ENCODE measurements at regions not wholly inside any gene's neighbourhood (a gene's known extent, or its start where the extent isn't known, plus 50 kb on each side); places are given as distances from the start of the nearest gene placed in this dataset.

DNA sequence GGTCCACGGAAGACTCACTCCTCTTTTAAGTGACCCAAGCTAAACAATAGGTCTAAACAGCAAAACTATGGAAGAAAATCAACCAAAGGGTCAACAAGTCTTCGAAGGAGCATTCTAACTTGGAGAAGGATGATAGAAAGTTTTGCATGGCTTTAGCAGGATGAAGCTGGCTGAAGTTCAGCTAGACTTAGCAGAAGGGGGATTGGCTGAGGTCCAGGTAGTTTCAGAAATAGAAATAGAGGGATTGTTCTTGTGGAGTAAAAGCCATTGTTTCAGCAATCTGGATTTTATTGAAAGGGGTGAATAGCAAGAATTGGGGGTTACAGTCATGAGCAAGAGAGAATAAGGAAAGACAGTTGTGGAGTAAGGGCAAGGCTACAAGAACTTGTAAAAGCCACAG is 84.7 kb upstream of the TSPAN8 start:
- ATAC-seq (ENCODE audit: low read depth), result no peak
- Histone ChIP-seq H3K56ac (ENCODE audit: extremely low read depth, insufficient read depth, low read length) (no peak overlapping the region), H3K27ac (ENCODE audit: insufficient read depth, low read length) (no peak overlapping the region), H3K4me3 (ENCODE audit: insufficient read depth, low read depth, low read length) (no peak overlapping the region), H3K4me1 (ENCODE audit: control insufficient read depth, insufficient read depth, low read length) (no peaks in the 10 kb centered on the region), H2AFZ (replicated peaks; ENCODE audit: low read length, poor library complexity) (no peak overlapping the region), H2BK15ac (ENCODE audit: low read depth, low read length) (no peak overlapping the region), H4K20me1 (ENCODE audit: insufficient read depth, low read length) (no peaks in the 10 kb centered on the region), H2AK9ac (replicated peaks; ENCODE audit: low read depth, low read length, poor library complexity) (no peak overlapping the region), H3K4ac (ENCODE audit: low read depth, low read length) (no peak overlapping the region), H2BK20ac (ENCODE audit: low read depth, low read length) (no peak overlapping the region), H2BK120ac (ENCODE audit: low read depth, low read length) (no peak overlapping the region), H4K91ac (ENCODE audit: insufficient read depth, low read depth, low read length) (no peak overlapping the region), H3K9ac (ENCODE audit: low read depth, low read length) (no peak overlapping the region), H3K4me2 (ENCODE audit: low read depth, low read length) (no peak overlapping the region), H3K9me3 (ENCODE audit: control insufficient read depth, insufficient read depth, low read length) (peaks cover 4% of the 10 kb centered on the region; the same call in 1 of the 2 replicates), H2AK5ac (ENCODE audit: low read depth, low read length) (no peak overlapping the region), H2BK5ac (ENCODE audit: low read depth, low read length, poor library complexity, severe bottlenecking) (no peak overlapping the region), H3K18ac (ENCODE audit: low read depth, low read length) (no peak overlapping the region), H3K79me1 (ENCODE audit: low read depth in 1 of 2, low read length in 2 of 2) (no peaks in the 10 kb centered on the region), H3K9me1 (ENCODE audit: insufficient read depth, low read length) (no peaks in the 10 kb centered on the region), H4K5ac (ENCODE audit: low read depth, low read length) (no peak overlapping the region), H3K23ac (ENCODE audit: low read depth, low read length) (no peak overlapping the region), H3K27me3 (ENCODE audit: control insufficient read depth, insufficient read depth, low read length) (no peaks in the 10 kb centered on the region), H3K14ac (replicated peaks; ENCODE audit: low read depth, low read length) (no peak overlapping the region), H4K8ac (ENCODE audit: low read depth in 2 of 2, low read length in 2 of 2) (no peak overlapping the region), H3K36me3 (ENCODE audit: control insufficient read depth, insufficient read depth, low read length) (no peaks in the 10 kb centered on the region)
- no peak for DNase-seq
- CTCF ChIA-PET, result no interaction called here
- WGBS, 2 experiments (ENCODE audit: extremely low coverage in 2 of 2, insufficient read length in 1 of 2), result no CpG with 5 or more reads among the region's 2 CpGs
- POLR2A ChIA-PET (ENCODE audit: unreplicated experiment), result no interaction called here
- intact Hi-C loops (cut with micrococcal nuclease), result no loop called here
- no peak for TF ChIP-seq NFE2L2 (IDR thresholded peaks at IDR 0.05; ENCODE audit: low read depth, low read length)
- no peak for TF ChIP-seq RFX5 (IDR thresholded peaks at IDR 0.05; ENCODE audit: low read depth, low read length)
- TF ChIP-seq, protein P1, sequence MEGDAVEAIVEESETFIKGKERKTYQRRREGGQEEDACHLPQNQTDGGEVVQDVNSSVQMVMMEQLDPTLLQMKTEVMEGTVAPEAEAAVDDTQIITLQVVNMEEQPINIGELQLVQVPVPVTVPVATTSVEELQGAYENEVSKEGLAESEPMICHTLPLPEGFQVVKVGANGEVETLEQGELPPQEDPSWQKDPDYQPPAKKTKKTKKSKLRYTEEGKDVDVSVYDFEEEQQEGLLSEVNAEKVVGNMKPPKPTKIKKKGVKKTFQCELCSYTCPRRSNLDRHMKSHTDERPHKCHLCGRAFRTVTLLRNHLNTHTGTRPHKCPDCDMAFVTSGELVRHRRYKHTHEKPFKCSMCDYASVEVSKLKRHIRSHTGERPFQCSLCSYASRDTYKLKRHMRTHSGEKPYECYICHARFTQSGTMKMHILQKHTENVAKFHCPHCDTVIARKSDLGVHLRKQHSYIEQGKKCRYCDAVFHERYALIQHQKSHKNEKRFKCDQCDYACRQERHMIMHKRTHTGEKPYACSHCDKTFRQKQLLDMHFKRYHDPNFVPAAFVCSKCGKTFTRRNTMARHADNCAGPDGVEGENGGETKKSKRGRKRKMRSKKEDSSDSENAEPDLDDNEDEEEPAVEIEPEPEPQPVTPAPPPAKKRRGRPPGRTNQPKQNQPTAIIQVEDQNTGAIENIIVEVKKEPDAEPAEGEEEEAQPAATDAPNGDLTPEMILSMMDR (conservative IDR thresholded peaks at IDR 0.05; ENCODE audit: low read depth, low read length), result no peak
- TF ChIP-seq, protein P2, sequence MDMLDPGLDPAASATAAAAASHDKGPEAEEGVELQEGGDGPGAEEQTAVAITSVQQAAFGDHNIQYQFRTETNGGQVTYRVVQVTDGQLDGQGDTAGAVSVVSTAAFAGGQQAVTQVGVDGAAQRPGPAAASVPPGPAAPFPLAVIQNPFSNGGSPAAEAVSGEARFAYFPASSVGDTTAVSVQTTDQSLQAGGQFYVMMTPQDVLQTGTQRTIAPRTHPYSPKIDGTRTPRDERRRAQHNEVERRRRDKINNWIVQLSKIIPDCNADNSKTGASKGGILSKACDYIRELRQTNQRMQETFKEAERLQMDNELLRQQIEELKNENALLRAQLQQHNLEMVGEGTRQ (IDR thresholded peaks at IDR 0.05; ENCODE audit: low read depth, low read length), result no peak
- no peak for TF ChIP-seq RAD21 (IDR thresholded peaks at IDR 0.05; ENCODE audit: low read length)
- no peak for TF ChIP-seq FOS (IDR thresholded peaks at IDR 0.05; ENCODE audit: low read depth, low read length)
- TF ChIP-seq MAFK (IDR thresholded peaks at IDR 0.05; ENCODE audit: low read depth, low read length), result no peak
- no peak for TF ChIP-seq CHD1 (IDR thresholded peaks at IDR 0.05; ENCODE audit: low read depth, low read length)
- in situ Hi-C loops (cut with MboI; ENCODE audit: low sequenced_read_pairs), result no loop called here
- dilution Hi-C loops (cut with HindIII; ENCODE audit: low sequenced_read_pairs, unreplicated experiment), result no loop called here
- no TSS peak for BruUV-seq (replicated peaks)

Measured in IMR-90 (cell line).